Large intestine (tissue), 3 donors: ENCODE measurements at regions not wholly inside any gene's neighbourhood (a gene's known extent, or its start where the extent isn't known, plus 50 kb on each side); places are given as distances from the start of the nearest gene placed in this dataset.
A peak's percentile ranks its signal among the peaks of the same experiment; 100 is the strongest.

Experiments
- DNase-seq, 2 donors: peaks; one replicate each; pipeline versions ENCODE4 v3.0.0 to v3.0.0-alpha.2; 2013
- H3K27ac ChIP-seq: one replicate; pipeline ENCODE4 v1.5.1; 2013; ENCODE audit warnings: low read length
- H3K27me3 ChIP-seq: 2 replicates; pipeline ENCODE4 v1.6.1; 2013; ENCODE audit warnings: low read length; ENCODE audit not compliant: control insufficient read depth, insufficient read depth
- H3K36me3 ChIP-seq: 2 replicates; pipeline ENCODE4 v1.6.1; 2013; ENCODE audit warnings: low read length; ENCODE audit not compliant: control insufficient read depth, insufficient read depth
- H3K4me1 ChIP-seq: one replicate; pipeline ENCODE4 v1.6.1; 2013; ENCODE audit warnings: low read length; ENCODE audit not compliant: control insufficient read depth, insufficient read depth
- H3K4me3 ChIP-seq: one replicate; pipeline ENCODE4 v1.5.1; 2013; ENCODE audit warnings: low read length
- H3K9me3 ChIP-seq: one replicate; pipeline ENCODE4 v1.6.1; 2013; ENCODE audit warnings: mild to moderate bottlenecking, low read depth, low read length, moderate library complexity; ENCODE audit not compliant: control insufficient read depth
- WGBS: methylation state at CpG from one replicate; pipeline ENCODE4 v1.1.5; 2013; ENCODE audit warnings: low lambda C conversion rate; ENCODE audit not compliant: insufficient coverage; 5-methylcytosine and 5-hydroxymethylcytosine counted together

DNA sequence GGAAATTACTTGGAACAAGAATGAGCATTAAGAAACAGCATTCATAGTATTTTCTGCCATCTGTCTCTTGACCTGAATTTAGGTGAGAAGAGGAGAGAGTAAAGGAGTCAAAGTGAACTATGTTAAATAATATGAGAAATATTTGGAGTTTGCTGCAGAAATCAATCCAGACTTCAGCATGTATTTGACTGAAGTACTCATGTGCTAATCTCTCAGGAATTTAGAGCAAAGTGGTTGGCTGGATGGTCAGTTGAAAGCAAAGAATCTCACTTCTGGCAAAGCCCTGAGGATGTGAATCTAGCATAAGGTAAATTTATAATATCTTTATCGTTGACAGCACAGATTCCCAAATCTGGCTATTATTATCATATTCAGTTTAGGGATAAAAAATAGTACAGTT lies 394.3 kb downstream of the PCDH17 start:
- Histone ChIP-seq H3K4me3 (no peak overlapping the region), H3K9me3 (no peaks in the 10 kb centered on the region), H3K36me3 (no peaks in the 10 kb centered on the region), H3K27me3 (no peaks in the 10 kb centered on the region), H3K4me1 (no peaks in the 10 kb centered on the region), H3K27ac (no peak overlapping the region)
- 86% methylated on average over 1 of the region's 1 CpG for WGBS
- no peak for DNase-seq

DNA sequence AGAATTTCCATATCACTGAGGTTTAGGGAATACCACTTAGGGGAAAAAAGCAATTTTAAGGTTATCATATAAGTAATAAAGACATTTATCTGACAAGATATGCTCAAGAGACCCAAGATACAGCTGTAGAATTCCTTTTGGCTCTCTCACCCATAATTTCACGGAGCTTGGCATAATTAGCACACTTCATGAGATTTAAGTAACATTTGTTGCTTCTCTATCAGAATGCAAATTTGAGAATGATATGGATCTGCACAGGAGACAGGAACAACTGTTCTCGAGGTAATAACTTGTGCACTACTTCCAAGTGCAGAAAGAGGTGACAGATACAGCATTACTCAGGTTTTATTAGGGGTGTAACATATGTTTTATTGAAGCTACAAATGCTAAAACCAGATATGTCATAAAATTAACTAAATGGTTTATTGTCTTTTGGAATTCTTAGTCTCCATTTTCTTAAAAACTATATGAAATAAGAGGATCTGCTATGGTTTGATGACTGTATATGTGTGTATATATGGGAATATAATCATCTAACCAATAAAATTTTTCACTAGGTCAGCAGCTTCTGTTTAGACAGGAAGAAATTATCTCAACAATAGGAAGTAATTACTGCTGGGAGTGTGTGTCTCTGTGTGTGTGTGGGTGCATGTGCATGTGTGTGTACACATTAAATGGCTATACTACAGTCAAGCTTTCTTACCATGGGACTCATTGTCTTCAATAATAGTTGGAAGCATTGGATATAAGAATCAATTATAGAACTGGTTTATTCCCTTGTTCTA lies 401.3 kb downstream of the PCDH17 start:
- H3K9me3 ChIP-seq = no peaks in the 10 kb centered on the region
- DNase-seq = peak in 1 of 2 donors; percentile 53
- WGBS = 20% methylated on average over 1 of the region's 2 CpGs
- H3K4me3 ChIP-seq = no peak overlapping the region
- no peak overlapping the region for H3K27ac ChIP-seq
- no peaks in the 10 kb centered on the region for H3K27me3 ChIP-seq
- no peaks in the 10 kb centered on the region for H3K4me1 ChIP-seq
- no peaks in the 10 kb centered on the region for H3K36me3 ChIP-seq

DNA sequence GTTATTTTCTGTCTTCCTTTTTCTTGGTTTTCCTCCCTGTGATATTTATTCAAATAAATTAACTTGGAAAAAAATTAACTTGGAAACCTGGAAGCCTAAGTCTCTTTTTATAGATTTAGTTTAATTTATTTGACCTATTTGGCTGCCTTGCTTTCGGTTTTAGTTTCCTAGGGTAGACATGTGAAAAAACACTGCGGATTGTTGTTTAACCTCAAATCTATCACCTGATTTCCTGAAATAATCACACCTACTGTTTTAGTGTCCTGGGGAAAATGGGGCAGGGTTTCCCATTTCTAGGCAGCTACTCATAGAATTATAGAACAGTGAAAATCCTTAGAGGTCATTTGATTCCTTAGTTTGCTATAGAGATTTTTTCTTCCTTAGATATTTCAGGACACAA lies 412.4 kb downstream of the PCDH17 start:
- no peak for DNase-seq

DNA sequence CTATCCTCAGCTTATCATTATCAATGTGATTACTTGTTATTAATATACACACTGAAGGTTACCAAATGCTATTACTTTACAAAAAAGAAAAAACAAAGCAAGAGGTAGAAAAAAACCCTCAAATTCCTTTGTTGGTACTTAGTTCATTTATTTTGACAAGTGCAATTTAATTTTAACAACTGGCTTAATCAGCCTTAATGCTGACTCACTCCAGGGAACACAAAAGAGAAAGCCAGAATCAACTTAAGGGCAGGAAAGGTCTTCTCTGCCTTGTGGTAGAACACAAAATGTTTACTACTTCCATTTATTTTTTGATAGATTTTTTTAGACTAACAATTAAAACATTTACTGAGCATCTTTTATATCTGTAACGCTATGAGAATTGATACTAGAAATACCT lies 417.1 kb downstream of the PCDH17 start:
- no peaks in the 10 kb centered on the region for H3K9me3 ChIP-seq
- peaks cover 11% of the 10 kb centered on the region for H3K4me1 ChIP-seq
- no peak for DNase-seq
- H3K36me3 ChIP-seq = no peaks in the 10 kb centered on the region
- no peak overlapping the region for H3K4me3 ChIP-seq
- no peak overlapping the region for H3K27ac ChIP-seq
- WGBS = 88% methylated on average over 1 of the region's 1 CpG
- H3K27me3 ChIP-seq = no peaks in the 10 kb centered on the region

More for the DNA sequence above, 412.4 kb downstream of the PCDH17 start:
- Histone ChIP-seq H3K9me3 (no peaks in the 10 kb centered on the region), H3K4me3 (no peak overlapping the region), H3K4me1 (no peaks in the 10 kb centered on the region), H3K36me3 (no peaks in the 10 kb centered on the region), H3K27me3 (no peaks in the 10 kb centered on the region), H3K27ac (no peak overlapping the region)
- WGBS = 100% methylated on average over 1 of the region's 2 CpGs

DNA sequence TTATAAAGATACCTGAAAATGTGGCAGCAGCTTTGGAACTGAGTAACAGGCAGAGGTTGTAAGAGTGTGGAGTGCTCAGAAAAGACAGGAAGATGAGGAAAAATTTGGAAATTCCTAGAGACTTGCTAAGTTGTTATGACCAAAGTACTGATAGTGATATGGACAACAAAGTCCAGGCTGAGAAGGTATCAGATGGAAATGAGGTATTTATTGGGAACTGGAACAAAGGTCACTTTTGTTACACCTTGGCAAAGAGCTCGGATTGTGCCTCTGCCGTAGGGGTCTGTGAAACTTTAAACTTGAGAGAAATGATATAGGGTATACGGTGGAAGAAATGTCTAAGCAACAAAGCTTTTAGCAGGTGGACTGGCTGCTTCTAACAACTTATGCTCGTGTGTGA lies 419.9 kb downstream of the PCDH17 start:
- peak overlapping the region; percentile 72 for H3K27ac ChIP-seq
- no peak overlapping the region for H3K4me3 ChIP-seq
- no peaks in the 10 kb centered on the region for H3K27me3 ChIP-seq
- H3K4me1 ChIP-seq = peaks cover 11% of the 10 kb centered on the region
- 29% methylated on average over 1 of the region's 4 CpGs for WGBS
- peak; percentile 56 to 83 for DNase-seq
- H3K36me3 ChIP-seq = no peaks in the 10 kb centered on the region
- H3K9me3 ChIP-seq = no peaks in the 10 kb centered on the region

DNA sequence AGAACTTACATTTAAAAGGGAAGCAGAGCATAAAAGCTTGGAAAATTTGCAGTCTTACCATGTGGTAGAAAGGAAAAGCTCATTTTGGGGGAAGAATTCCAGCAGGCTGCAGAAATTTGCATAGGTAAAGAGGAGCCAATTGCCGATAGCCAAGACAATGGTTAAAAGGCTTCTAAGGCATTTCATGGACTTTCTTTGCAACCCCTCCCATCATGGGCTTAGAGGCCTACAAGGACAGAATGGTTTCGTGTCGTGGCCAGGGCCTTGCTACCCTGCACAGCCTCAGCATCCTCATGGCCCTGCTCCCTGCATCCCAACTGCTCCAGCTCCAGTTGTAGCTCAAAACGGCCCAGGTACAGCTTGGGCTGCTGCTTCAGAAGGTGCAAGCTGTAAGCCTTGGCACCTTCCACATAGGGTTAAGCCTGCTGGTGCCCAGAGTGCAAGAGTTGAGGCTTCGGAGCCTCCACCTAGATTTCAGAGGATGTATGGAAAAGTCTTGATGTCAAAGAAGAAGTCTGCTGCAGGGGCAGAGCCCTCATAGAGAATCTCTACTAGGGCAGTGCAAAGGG lies 420.3 kb downstream of the PCDH17 start:
- H3K9me3 ChIP-seq = no peaks in the 10 kb centered on the region
- no peak overlapping the region for H3K4me3 ChIP-seq
- H3K27me3 ChIP-seq = no peaks in the 10 kb centered on the region
- H3K4me1 ChIP-seq = peaks cover 12% of the 10 kb centered on the region
- DNase-seq = no peak
- no peaks in the 10 kb centered on the region for H3K36me3 ChIP-seq
- no CpG with 5 or more reads among the region's 5 CpGs for WGBS
- peak overlapping the region; percentile 72 for H3K27ac ChIP-seq

DNA sequence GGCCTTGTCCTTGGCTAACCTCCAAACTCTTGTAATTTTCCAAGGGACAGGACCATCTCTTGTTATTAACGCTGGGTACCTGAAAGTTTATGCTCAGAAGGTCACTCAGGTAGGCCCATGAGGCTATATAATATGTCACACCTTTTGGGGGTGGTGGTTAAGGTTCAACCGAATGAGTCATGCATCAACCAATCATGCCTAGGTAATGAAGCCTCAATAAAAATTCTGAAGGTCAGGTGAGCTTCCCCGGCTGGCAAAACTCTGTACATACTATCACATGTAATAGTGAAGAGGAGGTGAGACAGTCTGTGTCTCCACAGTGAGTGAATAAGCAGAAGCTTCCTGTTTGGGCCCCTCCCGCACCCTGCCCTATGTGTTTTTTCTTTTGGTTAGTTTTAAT lies 424.9 kb downstream of the PCDH17 start:
- Histone ChIP-seq H3K9me3 (no peaks in the 10 kb centered on the region), H3K36me3 (no peaks in the 10 kb centered on the region), H3K27me3 (no peaks in the 10 kb centered on the region), H3K4me1 (peaks cover 12% of the 10 kb centered on the region), H3K27ac (peak overlapping the region; percentile 71), H3K4me3 (no peak overlapping the region)
- WGBS = no CpG with 5 or more reads among the region's 4 CpGs
- peak; percentile 78 to 94 for DNase-seq

DNA sequence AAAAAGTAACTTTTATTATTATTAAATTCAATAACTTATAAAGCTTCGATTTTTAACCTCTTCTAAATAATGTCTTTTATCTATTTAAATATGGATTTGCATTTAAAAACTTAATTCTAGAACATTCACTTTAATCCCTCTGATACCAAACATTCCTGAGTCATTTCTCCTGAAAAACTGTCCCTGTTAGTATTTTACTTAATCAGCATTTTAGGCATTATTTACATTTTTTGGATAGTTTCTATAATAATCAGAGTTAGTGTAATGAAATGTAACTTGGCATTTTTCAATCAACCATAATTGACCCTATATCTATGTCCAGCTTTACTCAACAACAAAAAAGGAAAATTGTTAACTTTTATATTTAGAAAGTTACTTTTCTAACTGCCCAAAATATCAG lies 428.1 kb downstream of the PCDH17 start:
- no peaks in the 10 kb centered on the region for H3K27me3 ChIP-seq
- DNase-seq = no peak
- H3K27ac ChIP-seq = no peak overlapping the region
- WGBS = 100% methylated on average over 1 of the region's 1 CpG
- H3K36me3 ChIP-seq = no peaks in the 10 kb centered on the region
- H3K4me3 ChIP-seq = no peak overlapping the region
- H3K4me1 ChIP-seq = peaks cover 2% of the 10 kb centered on the region
- H3K9me3 ChIP-seq = no peaks in the 10 kb centered on the region

DNA sequence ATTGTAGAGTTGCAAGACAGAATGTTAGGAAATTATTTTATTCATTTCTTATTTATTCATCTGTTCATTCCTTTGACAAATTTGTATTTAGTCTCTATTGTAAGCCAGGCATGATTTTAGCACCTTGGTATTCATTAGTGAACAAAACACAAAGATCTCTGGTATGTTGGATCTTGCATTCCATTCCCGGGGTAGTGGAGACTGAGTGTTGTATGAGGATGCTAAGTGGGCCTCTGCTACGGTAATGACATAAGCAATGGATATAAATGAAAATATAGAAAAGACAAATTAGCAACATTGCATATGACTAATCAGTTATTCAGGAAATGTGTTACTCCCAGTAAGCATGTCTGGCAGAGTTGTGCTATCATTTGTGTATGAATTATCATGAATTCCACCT lies 449.3 kb downstream of the PCDH17 start:
- Histone ChIP-seq H3K4me3 (no peak overlapping the region), H3K36me3 (no peaks in the 10 kb centered on the region), H3K9me3 (no peaks in the 10 kb centered on the region), H3K27me3 (no peaks in the 10 kb centered on the region), H3K27ac (no peak overlapping the region), H3K4me1 (no peaks in the 10 kb centered on the region)
- DNase-seq = no peak
- WGBS = no CpG with 5 or more reads among the region's 2 CpGs

DNA sequence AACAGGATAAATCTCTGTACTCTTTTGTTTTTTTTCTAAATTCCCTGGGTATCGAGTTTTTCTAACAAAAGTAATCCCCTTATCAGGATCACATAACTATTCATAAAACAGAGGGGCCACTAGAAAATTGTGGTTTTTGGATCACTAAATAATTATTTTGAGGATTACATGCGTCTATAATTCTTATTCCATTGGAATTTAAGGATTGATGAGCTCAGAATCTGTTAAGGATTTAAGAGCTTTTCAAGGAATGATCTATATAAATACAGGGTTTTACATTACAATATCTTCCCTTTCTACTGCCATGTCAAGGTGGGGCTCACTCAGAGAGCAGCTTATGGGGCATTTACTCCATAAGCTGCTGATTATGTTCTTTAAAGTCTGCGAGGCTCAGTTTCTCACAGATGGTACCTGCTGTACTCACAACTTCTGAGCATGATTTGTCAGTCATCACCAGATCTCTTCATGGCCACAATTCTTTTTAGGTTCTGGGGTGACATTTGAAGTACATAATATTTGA lies 449.8 kb downstream of the PCDH17 start:
- H3K4me1 ChIP-seq = no peaks in the 10 kb centered on the region
- H3K4me3 ChIP-seq = no peak overlapping the region
- no peaks in the 10 kb centered on the region for H3K9me3 ChIP-seq
- no peaks in the 10 kb centered on the region for H3K27me3 ChIP-seq
- DNase-seq = no peak
- 94% methylated on average over 2 of the region's 3 CpGs for WGBS
- no peak overlapping the region for H3K27ac ChIP-seq
- H3K36me3 ChIP-seq = no peaks in the 10 kb centered on the region
